GM23248 (cell line): ENCODE measurements at regions not wholly inside any gene's neighbourhood (a gene's known extent, or its start where the extent isn't known, plus 50 kb on each side); places are given as distances from the start of the nearest gene placed in this dataset.

Experiments
- DNase-seq: peaks from one replicate; pipeline ENCODE4 v3.0.0-alpha.2; 2015
- H2AFZ ChIP-seq: fragments of 200-600 bp; sonication (generic); 2 replicates; pipeline ENCODE4 v1.6.1; 2016; ENCODE audit warnings: antibody characterized with exemption
- H3F3A ChIP-seq: fragments of 200-600 bp; sonication (generic); 2 replicates; pipeline ENCODE4 v1.6.1; 2016; ENCODE audit warnings: mild to moderate bottlenecking, antibody characterized with exemption, mixed run types; ENCODE audit not compliant: insufficient read depth
- H3K27ac ChIP-seq: fragments of 200-600 bp; sonication (generic); 2 replicates; pipeline ENCODE4 v1.5.1; 2016; ENCODE audit warnings: mild to moderate bottlenecking
- H3K27me3 ChIP-seq: fragments of 200-600 bp; sonication (generic); replicated peaks from 2 replicates; pipeline ENCODE4 v1.6.1; 2016; ENCODE audit warnings: mild to moderate bottlenecking; ENCODE audit not compliant: insufficient read depth
- H3K36me3 ChIP-seq: fragments of 200-600 bp; sonication (generic); 2 replicates; pipeline ENCODE4 v1.6.1; 2016; ENCODE audit warnings: low read depth, mild to moderate bottlenecking
- H3K4me1 ChIP-seq: fragments of 200-600 bp; sonication (generic); 2 replicates; pipeline ENCODE4 v1.6.1; 2016; ENCODE audit warnings: mild to moderate bottlenecking; ENCODE audit not compliant: insufficient read depth
- H3K4me2 ChIP-seq: fragments of 200-600 bp; sonication (generic); one replicate; pipeline ENCODE4 v1.6.1; 2016; ENCODE audit warnings: mild to moderate bottlenecking; ENCODE audit not compliant: unreplicated experiment
- H3K4me3 ChIP-seq: fragments of 200-600 bp; sonication (generic); 2 replicates; pipeline ENCODE4 v1.5.1; 2016; ENCODE audit warnings: mild to moderate bottlenecking
- H3K79me2 ChIP-seq: fragments of 200-600 bp; sonication (generic); 2 replicates; pipeline ENCODE4 v1.6.1; 2016; ENCODE audit warnings: mild to moderate bottlenecking; ENCODE audit not compliant: insufficient read depth
- H3K9ac ChIP-seq: fragments of 200-600 bp; sonication (generic); 2 replicates; pipeline ENCODE4 v1.6.1; 2016; ENCODE audit warnings: mild to moderate bottlenecking
- H3K9me2 ChIP-seq: fragments of 200-600 bp; sonication (generic); 2 replicates; pipeline ENCODE4 v1.6.1; 2016; ENCODE audit warnings: mixed run types, mild to moderate bottlenecking, moderate library complexity; ENCODE audit not compliant: insufficient read depth
- H3K9me3 ChIP-seq: fragments of 200-600 bp; sonication (generic); one replicate; pipeline ENCODE4 v1.6.1; 2017; ENCODE audit warnings: low read depth
- H4K20me1 ChIP-seq: fragments of 200-600 bp; sonication (generic); 2 replicates; pipeline ENCODE4 v1.6.0; 2016; ENCODE audit not compliant: insufficient read depth
- EZH2 ChIP-seq: fragments of 200-600 bp; sonication (generic); IDR thresholded peaks from 2 replicates; pipeline ENCODE4 v1.6.1; 2018; ENCODE audit warnings: antibody characterized with exemption, mild to moderate bottlenecking; ENCODE audit not compliant: insufficient read depth, poor library complexity, severe bottlenecking
- EZH2phosphoT487 ChIP-seq: fragments of 200-600 bp; sonication (generic); IDR thresholded peaks from 2 replicates; pipeline ENCODE4 v1.6.1; 2018; ENCODE audit warnings: antibody characterized with exemption, moderate library complexity, mild to moderate bottlenecking, low read depth; ENCODE audit not compliant: insufficient read depth
- WGBS, 2 experiments: methylation state at CpG; one replicate each; pipeline ENCODE4 v1.1.6; 2015 to 2017; ENCODE audit warnings: low lambda C conversion rate in 2 of 2, low coverage in 1 of 2; ENCODE audit errors: missing lambda C conversion rate in 2 of 2; 5-methylcytosine and 5-hydroxymethylcytosine counted together
- in situ Hi-C: fragments of 300-500 bp; cut with MboI; formaldehyde crosslinking; loops from 2 replicates; pipeline ENCODE4 v1.15.0; 2020

DNA sequence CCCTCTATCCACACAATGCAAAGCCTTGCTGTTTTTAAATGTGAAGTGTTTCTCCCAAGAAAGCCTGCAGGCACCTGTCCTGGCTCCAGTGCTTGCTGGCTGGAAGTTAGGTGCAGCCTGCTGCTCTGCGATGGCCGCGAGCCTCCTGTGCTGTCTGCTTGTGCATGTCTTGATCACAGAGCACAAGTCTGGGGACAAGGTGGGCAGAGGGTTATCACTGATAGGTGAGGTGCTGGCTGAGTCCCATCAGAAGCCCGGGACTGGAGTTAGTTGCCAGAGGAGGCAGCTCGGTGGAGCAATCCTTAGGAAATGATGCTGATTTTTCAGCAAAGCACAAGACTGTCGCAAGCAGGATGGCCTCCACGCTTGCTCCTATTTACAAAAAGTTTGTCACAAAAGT lies 137.8 kb upstream of the AJAP1 start:
- in situ Hi-C loops: no loop called here
- Histone ChIP-seq H3K4me1 (no peaks in the 10 kb centered on the region), H3K9me2 (no peaks in the 10 kb centered on the region), H3K4me3 (no peak overlapping the region), H3K36me3 (no peaks in the 10 kb centered on the region), H2AFZ (no peak overlapping the region), H3K9ac (no peak overlapping the region), H3K27ac (no peak overlapping the region), H3K27me3 (no peaks in the 10 kb centered on the region), H4K20me1 (no peaks in the 10 kb centered on the region), H3F3A (no peaks in the 10 kb centered on the region), H3K4me2 (no peak overlapping the region), H3K9me3 (no peaks in the 10 kb centered on the region), H3K79me2 (no peaks in the 10 kb centered on the region)
- 46 to 52% methylated on average over 7 of the region's 7 CpGs for WGBS, 2 experiments
- no peak for DNase-seq
- no peak for TF ChIP-seq EZH2phosphoT487
- no peak for TF ChIP-seq EZH2

DNA sequence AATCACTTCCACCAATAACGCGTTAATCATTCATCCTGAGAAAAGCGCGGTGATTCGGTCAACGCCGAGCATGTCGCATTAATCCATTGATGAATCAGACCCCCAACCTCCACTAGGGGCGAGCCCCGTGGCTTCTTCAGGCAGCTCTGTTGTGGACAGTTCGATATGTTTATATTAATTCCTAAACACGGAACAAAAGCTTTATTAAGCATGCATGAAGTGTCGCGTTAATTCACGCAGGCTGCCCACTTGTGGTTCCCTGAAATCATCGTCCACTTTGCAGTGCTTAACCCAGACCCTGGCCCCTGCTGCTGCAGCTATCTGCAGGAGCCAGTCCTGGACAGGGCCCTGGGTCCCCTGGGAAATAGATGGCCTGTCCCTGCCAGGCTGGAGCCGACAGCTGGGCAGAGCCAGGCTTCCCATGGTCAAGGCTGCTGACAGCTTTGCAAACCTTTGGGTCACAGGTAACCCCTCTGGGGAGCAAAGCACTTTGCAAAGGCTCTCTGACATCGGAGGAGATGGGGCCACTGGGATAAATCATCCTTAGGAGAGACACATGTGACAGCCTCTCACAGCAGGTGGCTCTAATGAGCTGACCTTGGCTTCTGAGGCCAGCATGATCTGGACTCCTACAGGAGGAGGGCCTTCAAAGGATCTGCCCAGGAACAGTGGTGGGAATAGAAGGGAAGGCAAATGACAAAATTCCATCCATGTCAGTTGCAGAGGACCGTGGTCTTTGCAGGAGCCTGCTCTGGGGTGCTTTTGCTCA lies 137.0 kb upstream of the AJAP1 start:
- TF ChIP-seq EZH2 (no peak), EZH2phosphoT487 (no peak)
- Histone ChIP-seq H3F3A (no peaks in the 10 kb centered on the region), H2AFZ (no peak overlapping the region), H4K20me1 (no peaks in the 10 kb centered on the region), H3K4me1 (no peaks in the 10 kb centered on the region), H3K27me3 (no peaks in the 10 kb centered on the region), H3K9me3 (no peaks in the 10 kb centered on the region), H3K79me2 (no peaks in the 10 kb centered on the region), H3K27ac (no peak overlapping the region), H3K4me2 (no peak overlapping the region), H3K36me3 (no peaks in the 10 kb centered on the region), H3K9me2 (no peaks in the 10 kb centered on the region), H3K9ac (no peak overlapping the region), H3K4me3 (no peak overlapping the region)
- in situ Hi-C loops: no loop called here
- no peak for DNase-seq
- WGBS, 2 experiments: 50 to 52% methylated on average over 19 of the region's 19 CpGs

DNA sequence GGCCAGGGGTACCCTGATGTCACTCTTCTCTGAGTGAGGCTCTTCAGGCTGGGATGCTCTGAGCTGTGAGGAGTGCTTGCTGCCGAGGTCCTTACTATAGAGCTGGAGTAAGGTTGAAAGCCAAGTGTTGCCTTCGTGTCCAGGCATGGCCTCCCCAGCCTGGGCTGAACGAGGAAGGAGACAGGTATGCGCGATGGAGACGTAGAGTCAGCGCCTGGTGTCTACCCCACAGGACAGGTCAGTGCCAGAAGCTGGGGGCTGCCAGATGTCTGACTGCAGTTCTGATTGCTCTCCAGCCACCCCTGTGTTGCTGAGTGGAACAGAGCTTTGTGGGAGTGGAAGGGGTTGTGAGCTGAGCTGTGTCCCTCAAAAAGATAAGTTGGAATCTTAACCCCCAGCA lies 135.8 kb upstream of the AJAP1 start:
- no peak overlapping the region for H2AFZ ChIP-seq
- DNase-seq: no peak
- no peaks in the 10 kb centered on the region for H3K4me1 ChIP-seq
- no peak overlapping the region for H3K27ac ChIP-seq
- TF ChIP-seq EZH2 (no peak), EZH2phosphoT487 (no peak)
- in situ Hi-C loops: no loop called here
- H3F3A ChIP-seq: no peaks in the 10 kb centered on the region
- H3K4me3 ChIP-seq: no peak overlapping the region
- H3K9ac ChIP-seq: no peak overlapping the region
- no peaks in the 10 kb centered on the region for H3K36me3 ChIP-seq
- H3K9me2 ChIP-seq: no peaks in the 10 kb centered on the region
- 55 to 61% methylated on average over 7 of the region's 7 CpGs for WGBS, 2 experiments
- H3K4me2 ChIP-seq: no peak overlapping the region
- no peaks in the 10 kb centered on the region for H3K27me3 ChIP-seq
- no peaks in the 10 kb centered on the region for H4K20me1 ChIP-seq
- no peaks in the 10 kb centered on the region for H3K9me3 ChIP-seq
- no peaks in the 10 kb centered on the region for H3K79me2 ChIP-seq

DNA sequence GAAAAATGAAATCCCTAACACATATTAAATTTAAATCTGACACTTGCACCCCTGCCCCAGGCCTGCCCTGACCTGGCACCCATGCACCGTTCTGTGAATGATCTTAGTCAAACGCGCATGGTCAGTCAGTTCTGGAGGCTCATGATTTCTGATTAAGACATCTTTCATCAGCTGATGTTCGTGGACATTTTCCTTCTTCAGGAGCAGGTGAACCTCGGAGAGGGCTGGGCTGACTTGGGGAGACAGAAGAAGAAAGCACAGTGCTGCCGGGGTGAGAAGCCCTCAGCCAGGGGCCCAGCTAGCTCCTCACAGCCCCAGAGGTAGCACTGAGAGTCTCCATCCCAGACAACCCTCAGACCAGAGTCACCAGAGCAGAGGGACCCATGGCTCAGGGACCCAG lies 134.5 kb upstream of the AJAP1 start:
- Histone ChIP-seq H3K9me2 (no peaks in the 10 kb centered on the region), H3K9me3 (no peaks in the 10 kb centered on the region), H3K79me2 (no peaks in the 10 kb centered on the region), H3K4me3 (no peak overlapping the region), H3K27me3 (no peaks in the 10 kb centered on the region), H2AFZ (no peak overlapping the region), H3K9ac (no peak overlapping the region), H3F3A (no peaks in the 10 kb centered on the region), H4K20me1 (no peaks in the 10 kb centered on the region), H3K4me2 (no peak overlapping the region), H3K36me3 (no peaks in the 10 kb centered on the region), H3K4me1 (no peaks in the 10 kb centered on the region), H3K27ac (no peak overlapping the region)
- in situ Hi-C loops: no loop called here
- no peak for TF ChIP-seq EZH2phosphoT487
- no peak for TF ChIP-seq EZH2
- 41 to 43% methylated on average over 6 of the region's 6 CpGs for whole genome bisulfite sequencing, 2 experiments
- DNase-seq: no peak
